Liver (tissue), 3 donors: ENCODE measurements at regions not wholly inside any gene's neighbourhood (a gene's known extent, or its start where the extent isn't known, plus 50 kb on each side); places are given as distances from the start of the nearest gene placed in this dataset.

Experiments used
- GABPA ChIP-seq, 2 donors: IDR thresholded peaks in 1 of 2; conservative IDR thresholded peaks in 1 of 2; 2 replicates each; pipeline ENCODE4 v1.6.1; 2016; ENCODE audit warnings: antibody characterized with exemption in 2 of 2, mild to moderate bottlenecking in 1 of 2, moderate library complexity in 1 of 2
- RAD21 ChIP-seq, 2 donors: IDR thresholded peaks; 2 replicates each; pipeline ENCODE4 v1.6.1; 2016; ENCODE audit warnings: antibody characterized with exemption in 2 of 2, mild to moderate bottlenecking in 2 of 2
- RXRA ChIP-seq, 2 donors: IDR thresholded peaks; 2 replicates each; pipeline ENCODE4 v1.6.1; 2017 to 2018; ENCODE audit warnings: antibody characterized with exemption in 2 of 2, mild to moderate bottlenecking in 1 of 2
- SP1 ChIP-seq: IDR thresholded peaks from 2 replicates; pipeline ENCODE4 v1.6.1; 2018; ENCODE audit warnings: antibody characterized with exemption, mild to moderate bottlenecking
- TAF1 ChIP-seq: conservative IDR thresholded peaks from 2 replicates; pipeline ENCODE4 v1.6.1; 2016; ENCODE audit warnings: antibody characterized with exemption, mild to moderate bottlenecking
- YY1 ChIP-seq: IDR thresholded peaks from 2 replicates; pipeline ENCODE4 v1.6.1; 2016; ENCODE audit warnings: antibody characterized with exemption, mild to moderate bottlenecking
- TF ChIP-seq, protein P1 (sequence below): IDR thresholded peaks from 2 replicates; pipeline ENCODE4 v1.6.1; 2016; ENCODE audit warnings: antibody characterized with exemption
- TF ChIP-seq, protein P2 (sequence below): fragments of 150-350 bp; IDR thresholded peaks from 2 replicates; pipeline ENCODE4 v1.5.1; 2017; ENCODE audit warnings: improper control_type of control experiment, low read depth, low read length; ENCODE audit not compliant: missing input control
- TF ChIP-seq, protein P3 (sequence below): IDR thresholded peaks from 2 replicates; pipeline ENCODE4 v1.6.1; 2016; ENCODE audit warnings: antibody characterized with exemption, mild to moderate bottlenecking
- TF ChIP-seq, protein P4 (sequence below): IDR thresholded peaks from 2 replicates; pipeline ENCODE4 v1.6.1; 2016; ENCODE audit warnings: antibody characterized with exemption
- donor health status: healthy.
- donor health status: healthy.

DNA sequence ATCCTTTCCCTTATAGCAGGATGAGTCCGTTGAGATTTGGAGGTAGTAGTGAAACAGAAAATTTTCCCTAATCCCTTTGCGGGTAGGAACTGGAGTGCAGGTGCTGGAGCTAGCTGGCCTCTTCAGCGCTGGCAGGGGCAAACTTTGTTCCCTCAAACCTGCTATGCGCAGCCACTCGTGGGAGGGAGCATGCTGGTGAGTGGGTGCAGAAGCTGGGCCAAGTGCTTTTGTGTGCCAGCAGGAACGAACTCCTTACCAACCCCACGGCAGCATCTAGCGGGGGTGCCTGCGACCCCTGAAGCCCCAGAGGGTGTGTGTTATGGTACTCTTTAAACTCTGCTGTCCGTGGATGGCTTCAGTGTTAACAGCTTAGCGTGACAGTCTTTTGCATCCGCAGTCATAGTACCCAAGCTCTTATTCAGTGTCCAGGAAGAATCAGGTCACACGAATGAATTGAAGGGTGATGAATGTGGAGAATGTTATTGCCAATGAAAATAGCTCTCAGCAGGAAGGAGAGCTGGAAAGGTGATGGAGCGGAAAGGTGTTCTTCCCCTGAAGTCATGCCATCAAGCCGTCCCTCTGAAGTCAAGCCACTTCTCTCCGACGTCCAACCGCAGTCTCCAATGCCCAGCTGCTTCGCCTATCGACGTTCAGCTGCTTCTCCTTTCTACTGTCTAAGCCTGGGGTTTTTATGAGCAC, 1445.1 kb upstream of the CDH9 start:
- TF ChIP-seq, protein P1, sequence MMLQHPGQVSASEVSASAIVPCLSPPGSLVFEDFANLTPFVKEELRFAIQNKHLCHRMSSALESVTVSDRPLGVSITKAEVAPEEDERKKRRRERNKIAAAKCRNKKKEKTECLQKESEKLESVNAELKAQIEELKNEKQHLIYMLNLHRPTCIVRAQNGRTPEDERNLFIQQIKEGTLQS = no peak
- TF ChIP-seq, protein P2, sequence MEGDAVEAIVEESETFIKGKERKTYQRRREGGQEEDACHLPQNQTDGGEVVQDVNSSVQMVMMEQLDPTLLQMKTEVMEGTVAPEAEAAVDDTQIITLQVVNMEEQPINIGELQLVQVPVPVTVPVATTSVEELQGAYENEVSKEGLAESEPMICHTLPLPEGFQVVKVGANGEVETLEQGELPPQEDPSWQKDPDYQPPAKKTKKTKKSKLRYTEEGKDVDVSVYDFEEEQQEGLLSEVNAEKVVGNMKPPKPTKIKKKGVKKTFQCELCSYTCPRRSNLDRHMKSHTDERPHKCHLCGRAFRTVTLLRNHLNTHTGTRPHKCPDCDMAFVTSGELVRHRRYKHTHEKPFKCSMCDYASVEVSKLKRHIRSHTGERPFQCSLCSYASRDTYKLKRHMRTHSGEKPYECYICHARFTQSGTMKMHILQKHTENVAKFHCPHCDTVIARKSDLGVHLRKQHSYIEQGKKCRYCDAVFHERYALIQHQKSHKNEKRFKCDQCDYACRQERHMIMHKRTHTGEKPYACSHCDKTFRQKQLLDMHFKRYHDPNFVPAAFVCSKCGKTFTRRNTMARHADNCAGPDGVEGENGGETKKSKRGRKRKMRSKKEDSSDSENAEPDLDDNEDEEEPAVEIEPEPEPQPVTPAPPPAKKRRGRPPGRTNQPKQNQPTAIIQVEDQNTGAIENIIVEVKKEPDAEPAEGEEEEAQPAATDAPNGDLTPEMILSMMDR = no peak
- TF ChIP-seq GABPA (IDR thresholded peaks at IDR 0.05 in 1 of 2, conservative IDR thresholded peaks at IDR 0.05 in 1 of 2) = no peak
- TF ChIP-seq TAF1 = no peak
- TF ChIP-seq, protein P3, sequence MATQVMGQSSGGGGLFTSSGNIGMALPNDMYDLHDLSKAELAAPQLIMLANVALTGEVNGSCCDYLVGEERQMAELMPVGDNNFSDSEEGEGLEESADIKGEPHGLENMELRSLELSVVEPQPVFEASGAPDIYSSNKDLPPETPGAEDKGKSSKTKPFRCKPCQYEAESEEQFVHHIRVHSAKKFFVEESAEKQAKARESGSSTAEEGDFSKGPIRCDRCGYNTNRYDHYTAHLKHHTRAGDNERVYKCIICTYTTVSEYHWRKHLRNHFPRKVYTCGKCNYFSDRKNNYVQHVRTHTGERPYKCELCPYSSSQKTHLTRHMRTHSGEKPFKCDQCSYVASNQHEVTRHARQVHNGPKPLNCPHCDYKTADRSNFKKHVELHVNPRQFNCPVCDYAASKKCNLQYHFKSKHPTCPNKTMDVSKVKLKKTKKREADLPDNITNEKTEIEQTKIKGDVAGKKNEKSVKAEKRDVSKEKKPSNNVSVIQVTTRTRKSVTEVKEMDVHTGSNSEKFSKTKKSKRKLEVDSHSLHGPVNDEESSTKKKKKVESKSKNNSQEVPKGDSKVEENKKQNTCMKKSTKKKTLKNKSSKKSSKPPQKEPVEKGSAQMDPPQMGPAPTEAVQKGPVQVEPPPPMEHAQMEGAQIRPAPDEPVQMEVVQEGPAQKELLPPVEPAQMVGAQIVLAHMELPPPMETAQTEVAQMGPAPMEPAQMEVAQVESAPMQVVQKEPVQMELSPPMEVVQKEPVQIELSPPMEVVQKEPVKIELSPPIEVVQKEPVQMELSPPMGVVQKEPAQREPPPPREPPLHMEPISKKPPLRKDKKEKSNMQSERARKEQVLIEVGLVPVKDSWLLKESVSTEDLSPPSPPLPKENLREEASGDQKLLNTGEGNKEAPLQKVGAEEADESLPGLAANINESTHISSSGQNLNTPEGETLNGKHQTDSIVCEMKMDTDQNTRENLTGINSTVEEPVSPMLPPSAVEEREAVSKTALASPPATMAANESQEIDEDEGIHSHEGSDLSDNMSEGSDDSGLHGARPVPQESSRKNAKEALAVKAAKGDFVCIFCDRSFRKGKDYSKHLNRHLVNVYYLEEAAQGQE = no peak
- TF ChIP-seq YY1 = no peak
- TF ChIP-seq RXRA (IDR thresholded peaks at IDR 0.05) = no peak
- no peak for TF ChIP-seq SP1
- TF ChIP-seq, protein P4, sequence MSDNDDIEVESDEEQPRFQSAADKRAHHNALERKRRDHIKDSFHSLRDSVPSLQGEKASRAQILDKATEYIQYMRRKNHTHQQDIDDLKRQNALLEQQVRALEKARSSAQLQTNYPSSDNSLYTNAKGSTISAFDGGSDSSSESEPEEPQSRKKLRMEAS = no peak
- TF ChIP-seq RAD21 (IDR thresholded peaks at IDR 0.05) = no peak
